Naive thymus-derived CD4-positive, alpha-beta T cell (primary cell): ENCODE measurements at regions not wholly inside any gene's neighbourhood (a gene's known extent, or its start where the extent isn't known, plus 50 kb on each side); places are given as distances from the start of the nearest gene placed in this dataset.

ENCODE experiments used
- ATAC-seq: fragments of 150-1000 bp; cut with Tn5 transposase; 2 replicates; pipeline ENCODE4 v1.10.0; 2021; ENCODE audit warnings: mild to moderate bottlenecking, moderate library complexity
- CTCF ChIA-PET: fragments of 350-600 bp; sonication (Branson Sonifier 250); formaldehyde crosslinking; loops from one replicate; lab custom pipeline; 2021; ENCODE audit warnings: antibody characterized with exemption; lab: Charles Lee
- POLR2A ChIA-PET: fragments of 350-600 bp; sonication (Branson Sonifier 250); formaldehyde crosslinking; loops from one replicate; lab custom pipeline; 2021; ENCODE audit warnings: antibody characterized with exemption, inconsistent platforms; lab: Charles Lee
- DNase-seq, 9 donors: peaks; one replicate each; pipeline versions ENCODE4 v3.0.0 to v3.0.0-alpha.2; 2020 to 2022; ENCODE audit warnings: mixed read lengths in 1 of 9
- H3K27ac ChIP-seq: one replicate; pipeline ENCODE4 v1.7.0; 2013; ENCODE audit warnings: mild to moderate bottlenecking, low read depth, low read length, moderate library complexity
- H3K27me3 ChIP-seq, 2 donors: one replicate each; pipeline ENCODE4 v1.7.0; 2013; ENCODE audit warnings: low read length in 2 of 2, mild to moderate bottlenecking in 2 of 2, moderate library complexity in 2 of 2; ENCODE audit not compliant: control insufficient read depth in 2 of 2, insufficient read depth in 2 of 2
- H3K36me3 ChIP-seq, 3 experiments: 1 replicate in 2 of 3; 2 replicates in 1 of 3; pipeline ENCODE4 v1.7.0; 2013; ENCODE audit warnings: low read length in 3 of 3, mild to moderate bottlenecking in 3 of 3, moderate library complexity in 1 of 3; ENCODE audit not compliant: insufficient read depth in 3 of 3, control insufficient read depth in 2 of 3
- H3K4me1 ChIP-seq, 2 donors: one replicate each; pipeline ENCODE4 v1.7.0; 2013; ENCODE audit warnings: low read length in 2 of 2, mild to moderate bottlenecking in 2 of 2, moderate library complexity in 1 of 2; ENCODE audit not compliant: control insufficient read depth in 2 of 2, insufficient read depth in 2 of 2
- H3K4me3 ChIP-seq: 2 replicates; pipeline ENCODE4 v1.7.0; 2013; ENCODE audit warnings: mild to moderate bottlenecking, low read length
- H3K9me3 ChIP-seq, 3 experiments: 1 replicate in 2 of 3; 2 replicates in 1 of 3; pipeline ENCODE4 v1.7.0; 2013; ENCODE audit warnings: low read length in 3 of 3; ENCODE audit not compliant: control insufficient read depth in 2 of 3
- H3K27ac Mint-ChIP-seq, 9 donors: one replicate each; pipeline ENCODE4 v1.8.0; 2020 to 2022; ENCODE audit warnings: mixed read lengths in 9 of 9, mild to moderate bottlenecking in 8 of 9, moderate library complexity in 5 of 9, inconsistent platforms in 2 of 9
- H3K27me3 Mint-ChIP-seq, 5 donors: one replicate each; pipeline ENCODE4 v1.8.0; 2021 to 2022; ENCODE audit warnings: mixed read lengths in 5 of 5, mild to moderate bottlenecking in 1 of 5
- H3K36me3 Mint-ChIP-seq, 5 donors: one replicate each; pipeline ENCODE4 v1.8.0; 2020 to 2022; ENCODE audit warnings: mixed read lengths in 5 of 5, mild to moderate bottlenecking in 3 of 5, inconsistent platforms in 1 of 5
- H3K4me1 Mint-ChIP-seq, 7 donors: one replicate each; pipeline ENCODE4 v1.8.0; 2020 to 2022; ENCODE audit warnings: mixed read lengths in 7 of 7, mild to moderate bottlenecking in 3 of 7, inconsistent platforms in 1 of 7
- H3K4me3 Mint-ChIP-seq, 10 donors: one replicate each; pipeline ENCODE4 v1.8.0; 2020 to 2022; ENCODE audit warnings: mild to moderate bottlenecking in 10 of 10, mixed read lengths in 10 of 10, moderate library complexity in 6 of 10, inconsistent platforms in 2 of 10
- H3K9me3 Mint-ChIP-seq, 11 donors: one replicate each; pipeline ENCODE4 v1.8.0; 2020 to 2022; ENCODE audit warnings: mixed read lengths in 11 of 11, mild to moderate bottlenecking in 4 of 11, inconsistent platforms in 1 of 11, moderate library complexity in 1 of 11
- intact Hi-C, 2 donors: fragments of 100-400 bp; cut with micrococcal nuclease; formaldehyde crosslinking; loops; one replicate each; pipeline ENCODE4 v1.15.1; 2023

DNA sequence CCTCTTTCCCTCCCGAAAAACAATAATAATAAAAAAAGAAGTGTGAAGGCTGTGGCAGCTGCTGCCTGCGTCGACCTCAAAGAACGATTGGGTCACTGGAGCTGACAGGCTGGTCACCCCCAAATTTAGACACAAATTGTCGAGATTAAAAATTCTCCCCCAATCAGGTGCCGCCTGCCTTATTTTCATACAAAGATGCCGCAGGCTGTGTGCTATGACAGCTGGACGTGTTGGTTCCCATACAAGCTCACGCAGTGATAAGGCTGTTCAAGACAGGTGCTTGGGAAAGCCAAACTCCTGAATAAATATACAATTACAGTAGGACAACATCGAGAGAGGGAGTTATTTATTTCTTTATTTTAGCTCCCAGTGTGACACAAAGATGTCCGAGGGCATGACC, 1041.8 kb downstream of the VRK1 start:
- CTCF ChIA-PET, result no interaction called here

DNA sequence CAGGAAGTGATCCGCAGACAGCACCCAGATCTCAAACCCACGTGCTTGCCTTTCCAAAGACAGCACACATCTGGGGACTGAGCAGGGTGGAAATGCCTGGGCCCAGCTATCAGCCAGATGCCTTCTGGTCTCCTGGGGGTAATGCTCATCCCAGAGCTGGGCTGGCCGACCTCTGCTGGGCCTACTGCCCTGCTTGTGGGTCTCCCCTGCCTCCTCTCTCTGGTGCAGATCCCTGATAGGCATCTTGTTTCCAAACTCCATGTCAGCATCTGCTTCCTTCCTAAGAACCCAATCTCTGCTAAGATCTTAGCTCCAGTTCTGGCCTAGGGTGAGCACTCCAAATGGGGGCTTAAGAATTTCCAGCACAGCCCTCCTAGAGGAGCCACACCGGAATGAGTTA, 1043.0 kb downstream of the VRK1 start:
- no peaks in the 10 kb centered on the region for H3K36me3 Mint-ChIP-seq
- Histone ChIP-seq H3K27me3 (no peaks in the 10 kb centered on the region), H3K36me3 (no peaks in the 10 kb centered on the region), H3K27ac (no peak overlapping the region), H3K4me1 (no peaks in the 10 kb centered on the region), H3K9me3 (no peaks in the 10 kb centered on the region), H3K4me3 (no peak overlapping the region)
- no peak overlapping the region for H3K27ac Mint-ChIP-seq
- H3K9me3 Mint-ChIP-seq, result no peaks in the 10 kb centered on the region
- CTCF ChIA-PET, result interaction anchor here (0.8 kb wide), 1 partner anchor 650 kb away, joined by 3 read pairs; no protein-coding TSS in a partner anchor
- H3K4me1 Mint-ChIP-seq, result peaks cover 0 to 22% (median 6%) of the 10 kb centered on the region in 7 donors
- no peak for ATAC-seq
- POLR2A ChIA-PET, result no interaction called here
- DNase-seq, result no peak
- no peak overlapping the region for H3K4me3 Mint-ChIP-seq
- peaks cover 0 to 10% (median 0%) of the 10 kb centered on the region in 5 donors for H3K27me3 Mint-ChIP-seq
- intact Hi-C loops, result no loop called here

More for the DNA sequence above, 1041.8 kb downstream of the VRK1 start:
- no peaks in the 10 kb centered on the region for H3K4me1 ChIP-seq
- no peak overlapping the region for H3K27ac ChIP-seq
- H3K36me3 ChIP-seq, result no peaks in the 10 kb centered on the region
- ATAC-seq (no peak), DNase-seq (no peak)
- H3K36me3 Mint-ChIP-seq, result no peaks in the 10 kb centered on the region
- peak overlapping the region in 1 of 9 donors; percentile 33 for H3K27ac Mint-ChIP-seq
- H3K27me3 ChIP-seq, result no peaks in the 10 kb centered on the region
- H3K9me3 Mint-ChIP-seq, result no peaks in the 10 kb centered on the region
- H3K4me1 Mint-ChIP-seq, result peaks cover 0 to 26% (median 6%) of the 10 kb centered on the region in 7 donors
- peaks cover 0 to 10% (median 0%) of the 10 kb centered on the region in 5 donors for H3K27me3 Mint-ChIP-seq
- no peaks in the 10 kb centered on the region for H3K9me3 ChIP-seq
- no peak overlapping the region for H3K4me3 ChIP-seq
- H3K4me3 Mint-ChIP-seq, result no peak overlapping the region
- intact Hi-C loops, result no loop called here
- POLR2A ChIA-PET, result no interaction called here

DNA sequence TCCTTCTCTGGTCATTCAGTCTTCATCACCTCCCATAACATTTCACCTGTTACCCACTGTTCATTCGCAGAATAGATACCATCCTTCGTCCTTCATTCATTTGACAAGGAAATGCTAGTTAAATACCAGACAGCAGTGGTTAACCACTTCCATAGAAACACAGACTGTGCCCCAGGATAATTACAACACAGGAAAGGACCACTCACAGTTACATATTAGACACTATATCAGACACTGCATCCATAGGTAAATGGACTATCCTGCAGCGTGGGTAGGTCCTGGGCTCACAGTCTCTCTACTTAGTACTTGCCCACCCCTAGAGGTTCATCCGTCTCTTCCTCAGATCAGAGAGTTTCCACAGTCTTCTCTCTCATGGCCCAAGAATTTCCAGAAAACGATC, 1044.6 kb downstream of the VRK1 start:
- Mint-ChIP-seq H3K27me3 (peaks cover 0 to 10% (median 0%) of the 10 kb centered on the region in 5 donors), H3K27ac (peak overlapping the region in 2 of 9 donors; percentile 4 to 16), H3K4me3 (no peak overlapping the region), H3K4me1 (peaks cover 0 to 16% (median 6%) of the 10 kb centered on the region in 7 donors), H3K36me3 (no peaks in the 10 kb centered on the region), H3K9me3 (no peaks in the 10 kb centered on the region)
- ChIA-PET CTCF (no interaction called here), POLR2A (interaction anchor here (0.6 kb wide), 1 partner anchor 7 kb away, joined by 3 read pairs; no protein-coding TSS in a partner anchor)
- no peaks in the 10 kb centered on the region for H3K9me3 ChIP-seq
- DNase-seq, result no peak
- intact Hi-C loops, result no loop called here
- ATAC-seq, result no peak
- no peak overlapping the region for H3K27ac ChIP-seq
- H3K4me3 ChIP-seq, result no peak overlapping the region
- no peaks in the 10 kb centered on the region for H3K4me1 ChIP-seq
- H3K36me3 ChIP-seq, result no peaks in the 10 kb centered on the region
- H3K27me3 ChIP-seq, result no peaks in the 10 kb centered on the region

DNA sequence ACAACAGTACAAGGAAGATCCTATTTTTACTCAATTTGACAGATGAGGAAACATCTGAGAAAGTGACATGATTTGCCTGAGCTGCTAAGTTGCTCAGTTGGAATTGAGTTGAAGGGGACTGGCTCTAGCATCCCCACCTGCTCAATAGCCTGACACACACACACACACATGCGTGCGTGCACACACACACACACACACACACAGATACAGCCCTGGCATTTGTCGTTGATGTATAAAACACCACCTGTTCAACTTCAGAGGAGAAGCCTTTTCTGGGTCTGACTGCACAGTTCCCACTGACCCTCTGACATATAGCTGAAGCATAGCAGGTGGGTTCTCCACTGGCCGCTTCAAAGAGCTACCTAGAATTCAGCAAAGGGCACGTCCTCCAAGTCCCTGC, 1045.9 kb downstream of the VRK1 start:
- Histone ChIP-seq H3K4me1 (no peaks in the 10 kb centered on the region), H3K4me3 (no peak overlapping the region), H3K36me3 (no peaks in the 10 kb centered on the region), H3K27ac (no peak overlapping the region), H3K9me3 (no peaks in the 10 kb centered on the region), H3K27me3 (no peaks in the 10 kb centered on the region)
- ATAC-seq (no peak), DNase-seq (no peak)
- Mint-ChIP-seq H3K9me3 (no peaks in the 10 kb centered on the region), H3K4me1 (peaks cover 0 to 9% (median 6%) of the 10 kb centered on the region in 7 donors), H3K4me3 (no peak overlapping the region), H3K27ac (peak overlapping the region in 1 of 9 donors; percentile 38), H3K36me3 (no peaks in the 10 kb centered on the region), H3K27me3 (peaks cover 0 to 8% (median 0%) of the 10 kb centered on the region in 5 donors)
- ChIA-PET CTCF (no interaction called here), POLR2A (no interaction called here)
- intact Hi-C loops, result no loop called here

DNA sequence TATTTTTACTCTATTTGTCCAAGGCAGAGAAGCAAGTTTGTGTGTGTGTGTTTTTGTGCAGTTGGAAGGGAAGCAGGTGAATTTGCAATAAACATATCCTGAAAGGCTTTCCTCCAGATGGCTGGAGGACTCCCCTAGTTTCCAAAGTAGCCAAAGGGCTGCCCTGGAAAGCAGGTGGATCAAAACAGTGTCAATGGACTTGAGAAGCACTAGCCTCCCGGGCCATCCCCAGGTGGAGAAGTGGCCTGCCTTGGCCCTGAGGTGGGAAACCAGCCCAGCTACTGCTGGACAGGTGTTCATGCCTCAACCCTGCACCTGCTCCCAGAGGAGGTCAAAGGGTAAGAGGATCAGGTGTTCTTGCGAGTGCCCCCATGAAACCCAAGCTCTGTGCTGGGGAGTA, 1046.9 kb downstream of the VRK1 start:
- Mint-ChIP-seq H3K4me1 (peaks cover 0 to 9% (median 6%) of the 10 kb centered on the region in 7 donors), H3K27ac (no peak overlapping the region), H3K4me3 (no peak overlapping the region), H3K9me3 (no peaks in the 10 kb centered on the region), H3K36me3 (no peaks in the 10 kb centered on the region), H3K27me3 (peaks cover 0 to 8% (median 0%) of the 10 kb centered on the region in 5 donors)
- ChIA-PET CTCF (no interaction called here), POLR2A (no interaction called here)
- no peak overlapping the region for H3K4me3 ChIP-seq
- intact Hi-C loops, result no loop called here
- no peak for ATAC-seq
- no peaks in the 10 kb centered on the region for H3K9me3 ChIP-seq
- no peaks in the 10 kb centered on the region for H3K36me3 ChIP-seq
- H3K27me3 ChIP-seq, result no peaks in the 10 kb centered on the region
- no peak overlapping the region for H3K27ac ChIP-seq
- no peak for DNase-seq
- no peaks in the 10 kb centered on the region for H3K4me1 ChIP-seq

DNA sequence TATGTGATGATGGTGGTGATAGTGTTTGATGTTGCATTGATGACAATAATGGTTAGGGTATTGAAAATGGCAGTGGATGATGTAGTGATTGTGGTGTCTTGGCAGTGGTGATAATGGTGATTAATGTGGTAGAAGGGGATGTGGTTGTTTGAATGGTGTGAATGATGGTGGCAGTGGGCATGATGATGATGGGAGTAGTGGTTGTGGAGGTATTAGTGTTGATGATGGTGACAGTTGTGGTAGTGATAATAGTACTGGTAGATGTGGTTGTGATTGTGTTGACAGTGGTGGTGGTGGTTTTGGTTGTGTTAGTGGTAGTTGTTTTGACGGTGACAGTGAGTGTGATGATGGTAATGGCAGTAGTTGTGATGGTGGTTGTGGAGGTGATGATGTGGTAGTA, 1049.0 kb downstream of the VRK1 start:
- peaks cover 0 to 9% (median 7%) of the 10 kb centered on the region in 7 donors for H3K4me1 Mint-ChIP-seq
- Histone ChIP-seq H3K4me3 (no peak overlapping the region), H3K36me3 (no peaks in the 10 kb centered on the region), H3K4me1 (no peaks in the 10 kb centered on the region), H3K9me3 (no peaks in the 10 kb centered on the region), H3K27ac (no peak overlapping the region), H3K27me3 (no peaks in the 10 kb centered on the region)
- H3K9me3 Mint-ChIP-seq, result no peaks in the 10 kb centered on the region
- H3K27ac Mint-ChIP-seq, result no peak overlapping the region
- H3K27me3 Mint-ChIP-seq, result peaks cover 0 to 8% (median 0%) of the 10 kb centered on the region in 5 donors
- H3K4me3 Mint-ChIP-seq, result no peak overlapping the region
- intact Hi-C loops, result no loop called here
- CTCF ChIA-PET, result no interaction called here
- POLR2A ChIA-PET, result no interaction called here
- DNase-seq, result no peak
- ATAC-seq, result peak; percentile 31
- H3K36me3 Mint-ChIP-seq, result no peaks in the 10 kb centered on the region

DNA sequence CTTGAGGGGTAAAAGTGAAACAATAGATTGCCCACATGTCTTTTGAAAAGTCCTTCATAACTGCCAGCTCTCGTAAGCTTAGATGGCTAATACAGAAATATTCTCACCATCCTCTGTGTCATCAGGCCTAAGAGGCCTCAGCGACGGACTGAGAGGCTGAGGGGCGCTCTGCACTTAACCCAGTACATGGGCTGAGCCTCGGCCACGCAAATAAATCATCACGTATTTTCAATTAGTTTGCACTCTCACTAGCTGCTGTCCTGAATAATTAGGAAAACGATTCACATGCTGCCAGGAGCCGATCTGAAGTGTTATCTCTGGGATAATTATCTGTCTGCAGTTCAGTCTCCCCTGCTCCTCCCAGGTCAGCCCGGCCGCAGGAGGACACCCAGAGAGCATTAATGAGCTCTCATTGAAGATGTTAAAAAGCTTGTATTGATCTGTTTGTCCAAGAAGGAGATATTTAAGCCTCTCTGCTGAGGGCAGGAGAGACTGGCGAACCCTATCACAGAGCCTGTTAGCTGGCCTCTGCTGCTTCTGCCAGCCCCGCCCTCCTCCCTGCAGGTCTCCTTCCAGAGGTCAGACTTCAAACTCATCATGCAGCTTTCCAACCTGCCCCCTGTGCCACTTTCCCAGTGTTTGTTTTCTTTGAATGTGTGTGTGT, 1051.3 kb downstream of the VRK1 start:
- intact Hi-C loops, result no loop called here

More for the DNA sequence above, 1051.3 kb downstream of the VRK1 start:
- Mint-ChIP-seq H3K4me3 (no peak overlapping the region), H3K27me3 (no peaks in the 10 kb centered on the region), H3K36me3 (no peaks in the 10 kb centered on the region), H3K9me3 (no peaks in the 10 kb centered on the region), H3K27ac (peak overlapping the region in 1 of 9 donors; percentile 21), H3K4me1 (peaks cover 0 to 3% (median 0%) of the 10 kb centered on the region in 7 donors)
- no peaks in the 10 kb centered on the region for H3K4me1 ChIP-seq
- DNase-seq (no peak), ATAC-seq (no peak)
- H3K9me3 ChIP-seq, result no peaks in the 10 kb centered on the region
- H3K27ac ChIP-seq, result no peak overlapping the region
- no peak overlapping the region for H3K4me3 ChIP-seq
- H3K36me3 ChIP-seq, result no peaks in the 10 kb centered on the region
- ChIA-PET POLR2A (interaction anchor here (0.6 kb wide), 1 partner anchor 82 kb away, joined by 5 read pairs; no protein-coding TSS in a partner anchor), CTCF (interaction anchor here (0.6 kb wide), 1 partner anchor 1011 kb away, joined by 4 read pairs; no protein-coding TSS in a partner anchor)
- no peaks in the 10 kb centered on the region for H3K27me3 ChIP-seq
